Upper lobe of left lung (tissue), 4 donors: ENCODE measurements at regions not wholly inside any gene's neighbourhood (a gene's known extent, or its start where the extent isn't known, plus 50 kb on each side); places are given as distances from the start of the nearest gene placed in this dataset.

ENCODE experiments used
- CTCF ChIP-seq, 6 experiments: fragments of 450-650 bp in 4 of 6; fragments of 200-600 bp in 2 of 6; sonication (generic) in 2 of 6; IDR thresholded peaks; one replicate each; pipeline ENCODE4 v1.5.1; 2016 to 2019; ENCODE audit warnings: antibody characterized with exemption in 6 of 6
- EP300 ChIP-seq, 4 donors: sonication (generic); formaldehyde crosslinking; IDR thresholded peaks; one replicate each; pipeline ENCODE4 v1.5.1; 2017; ENCODE audit warnings: antibody characterized with exemption in 4 of 4, control low read depth in 2 of 4
- POLR2A ChIP-seq, 4 donors: fragments of 450-650 bp; IDR thresholded peaks; one replicate each; pipeline ENCODE4 v1.5.1; 2016 to 2017; ENCODE audit warnings: antibody characterized with exemption in 4 of 4, mild to moderate bottlenecking in 2 of 4

- no peak for TF ChIP-seq POLR2A (IDR thresholded peaks at IDR 0.05)
- TF ChIP-seq CTCF (IDR thresholded peaks at IDR 0.05): no peak
- TF ChIP-seq EP300 (IDR thresholded peaks at IDR 0.05): no peak
Observed at GRCh38 chr17:65434878-65435277, 126.6 kb downstream of the AXIN2 start.
